HFF-Myc (cell line): ENCODE measurements at regions not wholly inside any gene's neighbourhood (a gene's known extent, or its start where the extent isn't known, plus 50 kb on each side); places are given as distances from the start of the nearest gene placed in this dataset.

Experiments
- DNase-seq: peaks from one replicate; pipeline ENCODE4 v3.0.0-alpha.2; 2011; ENCODE audit warnings: low read depth; ENCODE audit errors: extremely low read depth
- H3K4me3 ChIP-seq: replicated peaks from 2 replicates; pipeline ENCODE4 v1.5.1; 2011; ENCODE audit warnings: low read depth, mild to moderate bottlenecking, control low read depth, low read length
- TF ChIP-seq, protein P1 (sequence below): IDR thresholded peaks from 2 replicates; pipeline ENCODE4 v1.5.1; 2012; ENCODE audit warnings: mild to moderate bottlenecking, low read depth, low read length, control low read depth; ENCODE audit errors: missing control alignments

DNA sequence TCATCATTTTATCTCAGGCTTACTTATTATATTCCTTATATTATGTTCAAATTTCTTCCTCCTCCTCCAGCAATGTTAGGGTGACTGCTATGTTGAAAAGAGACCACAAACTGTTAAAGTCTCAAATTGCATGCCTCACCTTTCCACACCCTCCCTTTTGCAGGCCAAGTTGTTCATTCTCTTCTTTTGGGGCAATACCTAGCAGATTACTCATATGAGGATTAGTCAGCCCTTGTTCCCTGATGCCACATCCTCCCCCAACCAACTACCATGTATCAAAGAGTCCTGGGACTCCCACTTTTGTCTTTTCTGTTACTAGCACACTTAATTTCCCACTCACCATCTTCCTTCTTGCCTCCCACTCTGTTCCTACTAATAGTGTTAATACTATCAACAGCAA lies 434.7 kb downstream of the BCKDHB start:
- TF ChIP-seq, protein P1, sequence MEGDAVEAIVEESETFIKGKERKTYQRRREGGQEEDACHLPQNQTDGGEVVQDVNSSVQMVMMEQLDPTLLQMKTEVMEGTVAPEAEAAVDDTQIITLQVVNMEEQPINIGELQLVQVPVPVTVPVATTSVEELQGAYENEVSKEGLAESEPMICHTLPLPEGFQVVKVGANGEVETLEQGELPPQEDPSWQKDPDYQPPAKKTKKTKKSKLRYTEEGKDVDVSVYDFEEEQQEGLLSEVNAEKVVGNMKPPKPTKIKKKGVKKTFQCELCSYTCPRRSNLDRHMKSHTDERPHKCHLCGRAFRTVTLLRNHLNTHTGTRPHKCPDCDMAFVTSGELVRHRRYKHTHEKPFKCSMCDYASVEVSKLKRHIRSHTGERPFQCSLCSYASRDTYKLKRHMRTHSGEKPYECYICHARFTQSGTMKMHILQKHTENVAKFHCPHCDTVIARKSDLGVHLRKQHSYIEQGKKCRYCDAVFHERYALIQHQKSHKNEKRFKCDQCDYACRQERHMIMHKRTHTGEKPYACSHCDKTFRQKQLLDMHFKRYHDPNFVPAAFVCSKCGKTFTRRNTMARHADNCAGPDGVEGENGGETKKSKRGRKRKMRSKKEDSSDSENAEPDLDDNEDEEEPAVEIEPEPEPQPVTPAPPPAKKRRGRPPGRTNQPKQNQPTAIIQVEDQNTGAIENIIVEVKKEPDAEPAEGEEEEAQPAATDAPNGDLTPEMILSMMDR, result no peak
- DNase-seq, result peak; percentile 81
- H3K4me3 ChIP-seq, result no peak overlapping the region

DNA sequence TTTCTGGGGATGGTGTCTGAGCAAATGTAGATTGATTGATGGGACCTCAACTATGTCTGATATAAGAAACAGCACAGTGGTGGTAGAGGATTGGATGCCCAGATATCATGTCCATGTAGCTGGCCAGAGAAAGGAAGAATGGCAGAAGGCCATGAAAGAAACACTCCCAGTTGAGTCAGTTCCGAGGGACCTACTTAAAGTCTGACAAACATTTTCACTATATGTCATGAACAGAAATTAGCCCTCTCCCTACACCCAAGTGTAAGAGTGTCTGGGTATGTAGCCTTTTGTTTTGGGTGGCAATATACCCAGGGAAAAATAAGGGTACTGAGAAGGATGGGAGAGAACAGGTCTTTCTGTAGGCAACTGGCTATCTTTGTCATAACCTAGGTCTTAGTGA lies 434.2 kb downstream of the BCKDHB start:
- TF ChIP-seq, protein P1, result no peak
- no peak overlapping the region for H3K4me3 ChIP-seq
- no peak for DNase-seq

GRCh38 chr6:80537118-80537972 lies 430.9 kb downstream of the BCKDHB start:
- no peak overlapping the region for H3K4me3 ChIP-seq
- DNase-seq, result no peak
- TF ChIP-seq, protein P1, result no peak

- no peak overlapping the region for H3K4me3 ChIP-seq
- TF ChIP-seq, protein P1, result no peak
- DNase-seq, result peak; percentile 50
These were observed 429.6 kb downstream of the BCKDHB start for GRCh38 chr6:80535914-80536565.

GRCh38 chr6:80531681-80532619 lies 425.5 kb downstream of the BCKDHB start:
- no peak overlapping the region for H3K4me3 ChIP-seq
- no peak for DNase-seq
- TF ChIP-seq, protein P1, result no peak

GRCh38 chr6:80530103-80530502 lies 423.6 kb downstream of the BCKDHB start:
- H3K4me3 ChIP-seq, result no peak overlapping the region
- DNase-seq, result no peak
- TF ChIP-seq, protein P1, result no peak
